Astrocyte of the spinal cord (primary cell): ENCODE measurements at regions not wholly inside any gene's neighbourhood (a gene's known extent, or its start where the extent isn't known, plus 50 kb on each side); places are given as distances from the start of the nearest gene placed in this dataset.
A peak's percentile ranks its signal among the peaks of the same experiment; 100 is the strongest.

Experiments
- DNase-seq: peaks from one replicate; pipeline ENCODE4 v3.0.0; 2011; ENCODE audit warnings: low read depth, low spot score
- H3K4me3 ChIP-seq: 2 replicates; pipeline ENCODE4 v1.5.1; 2011; ENCODE audit warnings: low read depth, mild to moderate bottlenecking, low read length, moderate library complexity
- CTCF ChIP-seq: IDR thresholded peaks from 2 replicates; pipeline ENCODE4 v1.5.1; 2012; ENCODE audit warnings: low read depth, mild to moderate bottlenecking, low read length, inconsistent platforms
- in situ Hi-C: cut with HindIII; loops from 2 replicates; pipeline ENCODE4 v1.10.0; 2017; ENCODE audit warnings: low sequenced_read_pairs

GRCh38 chr18:27605107-27605834, 420.2 kb upstream of the CHST9 start:
- in situ Hi-C loops, result no loop called here
- TF ChIP-seq CTCF, result peak; percentile 81
- no peak overlapping the region for H3K4me3 ChIP-seq
- DNase-seq, result peak; percentile 82

GRCh38 chr18:27604583-27604982, 419.5 kb upstream of the CHST9 start:
- peak; percentile 37 for DNase-seq
- in situ Hi-C loops, result no loop called here
- H3K4me3 ChIP-seq, result no peak overlapping the region
- no peak for TF ChIP-seq CTCF

- in situ Hi-C loops, result no loop called here
- TF ChIP-seq CTCF, result no peak
- no peak overlapping the region for H3K4me3 ChIP-seq
- DNase-seq, result no peak
Measured at GRCh38 chr18:27602092-27602491, 417.0 kb upstream of the CHST9 start.

GRCh38 chr18:27600245-27600644, 415.1 kb upstream of the CHST9 start:
- in situ Hi-C loops, result no loop called here
- no peak for DNase-seq
- no peak for TF ChIP-seq CTCF
- no peak overlapping the region for H3K4me3 ChIP-seq

- peak; percentile 41 for DNase-seq
- in situ Hi-C loops, result no loop called here
- H3K4me3 ChIP-seq, result no peak overlapping the region
- TF ChIP-seq CTCF, result peak; percentile 98
Measured at GRCh38 chr18:27599202-27599829, 414.2 kb upstream of the CHST9 start.

- in situ Hi-C loops, result no loop called here
- no peak for DNase-seq
- no peak overlapping the region for H3K4me3 ChIP-seq
- TF ChIP-seq CTCF, result no peak
Measured at GRCh38 chr18:27595113-27595838, 410.2 kb upstream of the CHST9 start.
